SIG-M5 treated with dmso at 0.1 percent for 504 hours (cell line): ENCODE measurements at regions not wholly inside any gene's neighbourhood (a gene's known extent, or its start where the extent isn't known, plus 50 kb on each side); places are given as distances from the start of the nearest gene placed in this dataset.

ENCODE experiments used
- DNase-seq: peaks from one replicate; lab custom pipeline; 2025; ENCODE audit not compliant: unreplicated experiment; lab: John Stamatoyannopoulos, UW

- no peak for DNase-seq
Observed at GRCh38 chr4:111984169-111984819, 161.0 kb upstream of the FAM241A start.

- DNase-seq: no peak
Observed at GRCh38 chr4:111985426-111985825, 159.8 kb upstream of the FAM241A start.

- no peak for DNase-seq
Observed at GRCh38 chr4:111986095-111986494, 159.2 kb upstream of the FAM241A start.

GRCh38 chr4:111988514-111988913, 156.7 kb upstream of the FAM241A start:
- no peak for DNase-seq

GRCh38 chr4:111989817-111990216, 155.4 kb upstream of the FAM241A start:
- no peak for DNase-seq

- peak; percentile 15 for DNase-seq
Observed at GRCh38 chr4:111991163-111991562, 154.1 kb upstream of the FAM241A start.

- DNase-seq: peak; percentile 2
Observed at GRCh38 chr4:111991797-111992196, 153.5 kb upstream of the FAM241A start.

- DNase-seq: no peak
Observed at GRCh38 chr4:111992351-111993168, 152.7 kb upstream of the FAM241A start.

- DNase-seq: no peak
Observed at GRCh38 chr4:111994392-111994791, 150.9 kb upstream of the FAM241A start.

GRCh38 chr4:111997785-111998184, 147.5 kb upstream of the FAM241A start:
- no peak for DNase-seq

- DNase-seq: no peak
Observed at GRCh38 chr4:111999801-112000200, 145.5 kb upstream of the FAM241A start.

- DNase-seq: no peak
Observed at GRCh38 chr4:112001041-112001440, 144.2 kb upstream of the FAM241A start.

GRCh38 chr4:112002248-112002661, 143.0 kb upstream of the FAM241A start:
- no peak for DNase-seq

- no peak for DNase-seq
Observed at GRCh38 chr4:112003231-112003907, 141.9 kb upstream of the FAM241A start.

- DNase-seq: no peak
Observed at GRCh38 chr4:112005027-112005426, 140.2 kb upstream of the FAM241A start.

- DNase-seq: no peak
Observed at GRCh38 chr4:112007391-112007790, 137.9 kb upstream of the FAM241A start.

GRCh38 chr4:112015960-112016359, 129.3 kb upstream of the FAM241A start:
- no peak for DNase-seq

- no peak for DNase-seq
Observed at GRCh38 chr4:112023402-112023950, 121.8 kb upstream of the FAM241A start.

- DNase-seq: no peak
Observed at GRCh38 chr4:112026058-112026457, 119.2 kb upstream of the FAM241A start.

- no peak for DNase-seq
Observed at GRCh38 chr4:112029771-112030171, 115.5 kb upstream of the FAM241A start.

GRCh38 chr4:112031712-112032328, 113.4 kb upstream of the FAM241A start:
- peak; percentile 64 for DNase-seq
